Prostate gland (tissue), 2 donors: ENCODE measurements at regions not wholly inside any gene's neighbourhood (a gene's known extent, or its start where the extent isn't known, plus 50 kb on each side); places are given as distances from the start of the nearest gene placed in this dataset.

Source experiments
- POLR2A ChIP-seq: fragments of 450-650 bp; IDR thresholded peaks from one replicate; pipeline ENCODE4 v1.6.1; 2016; ENCODE audit warnings: antibody characterized with exemption, mild to moderate bottlenecking
- TF ChIP-seq, protein P1 (sequence below), 4 experiments: fragments of 200-600 bp in 2 of 4; fragments of 450-650 bp in 2 of 4; sonication (generic) in 2 of 4; IDR thresholded peaks; 1 replicate in 3 of 4; 2 replicates in 1 of 4; pipeline ENCODE4 v1.5.1; 2016 to 2019; ENCODE audit warnings: antibody characterized with exemption in 4 of 4, mild to moderate bottlenecking in 2 of 4, moderate library complexity in 2 of 4

DNA sequence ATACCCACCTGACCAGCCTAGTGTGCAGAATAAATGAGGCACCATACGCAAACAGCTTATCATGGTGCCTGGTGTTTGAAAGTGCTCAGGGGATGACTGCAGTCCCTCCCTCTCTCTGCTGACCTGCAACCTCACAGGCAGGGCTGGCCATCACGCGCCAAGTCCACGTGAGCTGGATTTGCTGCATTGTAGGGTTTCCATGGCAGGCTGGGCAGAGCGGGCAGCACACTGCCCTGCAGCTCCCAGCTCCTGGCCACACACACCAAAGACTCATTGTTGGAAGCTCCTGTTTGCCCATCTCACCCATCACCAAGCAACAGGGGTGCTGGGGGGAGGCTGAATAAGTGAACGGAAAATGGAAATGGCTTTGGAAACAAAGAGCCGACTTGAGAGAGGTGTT lies 81.8 kb downstream of the IRX3 start:
- TF ChIP-seq POLR2A: no peak
- TF ChIP-seq, protein P1, sequence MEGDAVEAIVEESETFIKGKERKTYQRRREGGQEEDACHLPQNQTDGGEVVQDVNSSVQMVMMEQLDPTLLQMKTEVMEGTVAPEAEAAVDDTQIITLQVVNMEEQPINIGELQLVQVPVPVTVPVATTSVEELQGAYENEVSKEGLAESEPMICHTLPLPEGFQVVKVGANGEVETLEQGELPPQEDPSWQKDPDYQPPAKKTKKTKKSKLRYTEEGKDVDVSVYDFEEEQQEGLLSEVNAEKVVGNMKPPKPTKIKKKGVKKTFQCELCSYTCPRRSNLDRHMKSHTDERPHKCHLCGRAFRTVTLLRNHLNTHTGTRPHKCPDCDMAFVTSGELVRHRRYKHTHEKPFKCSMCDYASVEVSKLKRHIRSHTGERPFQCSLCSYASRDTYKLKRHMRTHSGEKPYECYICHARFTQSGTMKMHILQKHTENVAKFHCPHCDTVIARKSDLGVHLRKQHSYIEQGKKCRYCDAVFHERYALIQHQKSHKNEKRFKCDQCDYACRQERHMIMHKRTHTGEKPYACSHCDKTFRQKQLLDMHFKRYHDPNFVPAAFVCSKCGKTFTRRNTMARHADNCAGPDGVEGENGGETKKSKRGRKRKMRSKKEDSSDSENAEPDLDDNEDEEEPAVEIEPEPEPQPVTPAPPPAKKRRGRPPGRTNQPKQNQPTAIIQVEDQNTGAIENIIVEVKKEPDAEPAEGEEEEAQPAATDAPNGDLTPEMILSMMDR (IDR thresholded peaks at IDR 0.05): no peak
